Ishikawa (cell line): ENCODE measurements at regions not wholly inside any gene's neighbourhood (a gene's known extent, or its start where the extent isn't known, plus 50 kb on each side); places are given as distances from the start of the nearest gene placed in this dataset.

Experiments used
- CEBPB ChIP-seq: IDR thresholded peaks from 2 replicates; pipeline ENCODE4 v1.6.1; 2012
- CREB1 ChIP-seq: IDR thresholded peaks from 2 replicates; pipeline ENCODE4 v1.6.1; 2012; ENCODE audit warnings: low read depth
- EGR1 ChIP-seq: IDR thresholded peaks from 2 replicates; pipeline ENCODE4 v1.6.1; 2012
- EP300 ChIP-seq: IDR thresholded peaks from 2 replicates; pipeline ENCODE4 v1.6.1; 2012; ENCODE audit warnings: borderline replicate concordance
- FOXM1 ChIP-seq: IDR thresholded peaks from 2 replicates; pipeline ENCODE4 v1.6.1; 2012; ENCODE audit warnings: low read depth, borderline replicate concordance
- MAX ChIP-seq: IDR thresholded peaks from 2 replicates; pipeline ENCODE4 v1.6.1; 2012
- NFIC ChIP-seq: IDR thresholded peaks from 2 replicates; pipeline ENCODE4 v1.6.1; 2012
- RAD21 ChIP-seq: IDR thresholded peaks from 2 replicates; pipeline ENCODE4 v1.6.1; 2012; ENCODE audit warnings: low read depth
- TAF1 ChIP-seq: IDR thresholded peaks from 2 replicates; pipeline ENCODE4 v1.6.1; 2012; ENCODE audit warnings: low read depth, mild to moderate bottlenecking
- TCF12 ChIP-seq: IDR thresholded peaks from 2 replicates; pipeline ENCODE4 v1.6.1; 2012; ENCODE audit warnings: low read depth
- TEAD4 ChIP-seq: IDR thresholded peaks from 2 replicates; pipeline ENCODE4 v1.6.1; 2012
- USF1 ChIP-seq: IDR thresholded peaks from 2 replicates; pipeline ENCODE4 v1.6.1; 2012
- YY1 ChIP-seq: IDR thresholded peaks from 2 replicates; pipeline ENCODE4 v1.6.1; 2012; ENCODE audit warnings: low read depth
- ZBTB7A ChIP-seq: IDR thresholded peaks from 2 replicates; pipeline ENCODE4 v1.6.1; 2012; ENCODE audit warnings: low read depth
- TF ChIP-seq, protein P1 (sequence below): IDR thresholded peaks from 2 replicates; pipeline ENCODE4 v1.6.1; 2012; ENCODE audit warnings: low read depth, mild to moderate bottlenecking

DNA sequence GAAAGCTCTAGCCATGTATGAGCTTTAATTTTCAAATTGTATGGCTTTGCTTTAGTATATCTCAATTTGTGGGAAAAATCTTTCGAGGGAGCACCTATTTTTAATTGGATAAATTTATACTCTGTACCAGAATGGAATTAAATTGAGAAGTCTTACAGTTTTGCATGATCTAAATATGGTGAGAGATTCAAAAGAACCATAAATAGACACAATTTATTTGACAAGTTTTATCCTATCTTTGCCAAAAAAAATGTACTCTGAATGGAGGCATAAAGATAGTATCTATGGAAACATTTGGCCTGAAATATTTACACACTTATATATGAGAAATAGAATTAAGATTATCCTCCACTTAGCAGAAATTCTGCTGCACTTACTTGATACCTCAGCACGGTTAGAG, 238.4 kb downstream of the NDUFA10 start:
- no peak for TF ChIP-seq RAD21
- TF ChIP-seq YY1 = no peak
- TF ChIP-seq ZBTB7A = no peak
- no peak for TF ChIP-seq EP300
- TF ChIP-seq TEAD4 = no peak
- no peak for TF ChIP-seq USF1
- TF ChIP-seq FOXM1 = no peak
- TF ChIP-seq CREB1 = no peak
- no peak for TF ChIP-seq CEBPB
- TF ChIP-seq TCF12 = no peak
- TF ChIP-seq, protein P1, sequence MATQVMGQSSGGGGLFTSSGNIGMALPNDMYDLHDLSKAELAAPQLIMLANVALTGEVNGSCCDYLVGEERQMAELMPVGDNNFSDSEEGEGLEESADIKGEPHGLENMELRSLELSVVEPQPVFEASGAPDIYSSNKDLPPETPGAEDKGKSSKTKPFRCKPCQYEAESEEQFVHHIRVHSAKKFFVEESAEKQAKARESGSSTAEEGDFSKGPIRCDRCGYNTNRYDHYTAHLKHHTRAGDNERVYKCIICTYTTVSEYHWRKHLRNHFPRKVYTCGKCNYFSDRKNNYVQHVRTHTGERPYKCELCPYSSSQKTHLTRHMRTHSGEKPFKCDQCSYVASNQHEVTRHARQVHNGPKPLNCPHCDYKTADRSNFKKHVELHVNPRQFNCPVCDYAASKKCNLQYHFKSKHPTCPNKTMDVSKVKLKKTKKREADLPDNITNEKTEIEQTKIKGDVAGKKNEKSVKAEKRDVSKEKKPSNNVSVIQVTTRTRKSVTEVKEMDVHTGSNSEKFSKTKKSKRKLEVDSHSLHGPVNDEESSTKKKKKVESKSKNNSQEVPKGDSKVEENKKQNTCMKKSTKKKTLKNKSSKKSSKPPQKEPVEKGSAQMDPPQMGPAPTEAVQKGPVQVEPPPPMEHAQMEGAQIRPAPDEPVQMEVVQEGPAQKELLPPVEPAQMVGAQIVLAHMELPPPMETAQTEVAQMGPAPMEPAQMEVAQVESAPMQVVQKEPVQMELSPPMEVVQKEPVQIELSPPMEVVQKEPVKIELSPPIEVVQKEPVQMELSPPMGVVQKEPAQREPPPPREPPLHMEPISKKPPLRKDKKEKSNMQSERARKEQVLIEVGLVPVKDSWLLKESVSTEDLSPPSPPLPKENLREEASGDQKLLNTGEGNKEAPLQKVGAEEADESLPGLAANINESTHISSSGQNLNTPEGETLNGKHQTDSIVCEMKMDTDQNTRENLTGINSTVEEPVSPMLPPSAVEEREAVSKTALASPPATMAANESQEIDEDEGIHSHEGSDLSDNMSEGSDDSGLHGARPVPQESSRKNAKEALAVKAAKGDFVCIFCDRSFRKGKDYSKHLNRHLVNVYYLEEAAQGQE = no peak
- TF ChIP-seq TAF1 = no peak
- no peak for TF ChIP-seq MAX
- TF ChIP-seq EGR1 = no peak
- no peak for TF ChIP-seq NFIC

- TF ChIP-seq NFIC (no peak), USF1 (no peak), CEBPB (no peak), TAF1 (no peak), CREB1 (no peak), YY1 (no peak), FOXM1 (no peak), TEAD4 (no peak), EGR1 (no peak)
- TF ChIP-seq, protein P1 = no peak
These were observed 243.7 kb downstream of the NDUFA10 start for GRCh38 chr2:239781454-239781853.

GRCh38 chr2:239780236-239780994, 244.7 kb downstream of the NDUFA10 start:
- TF ChIP-seq CEBPB (no peak), ZBTB7A (no peak), FOXM1 (no peak)

GRCh38 chr2:239779584-239779983, 245.6 kb downstream of the NDUFA10 start:
- TF ChIP-seq RAD21 (no peak), CEBPB (no peak), EP300 (no peak), CREB1 (no peak), ZBTB7A (no peak), NFIC (no peak), TEAD4 (no peak), USF1 (no peak), EGR1 (no peak), YY1 (no peak), TAF1 (no peak), TCF12 (no peak), FOXM1 (no peak), MAX (no peak)
- TF ChIP-seq, protein P1 = no peak
